ENCODE measurements at regions not wholly inside any gene's neighbourhood (a gene's known extent, or its start where the extent isn't known, plus 50 kb on each side); places are given as distances from the start of the nearest gene placed in this dataset.

DNA sequence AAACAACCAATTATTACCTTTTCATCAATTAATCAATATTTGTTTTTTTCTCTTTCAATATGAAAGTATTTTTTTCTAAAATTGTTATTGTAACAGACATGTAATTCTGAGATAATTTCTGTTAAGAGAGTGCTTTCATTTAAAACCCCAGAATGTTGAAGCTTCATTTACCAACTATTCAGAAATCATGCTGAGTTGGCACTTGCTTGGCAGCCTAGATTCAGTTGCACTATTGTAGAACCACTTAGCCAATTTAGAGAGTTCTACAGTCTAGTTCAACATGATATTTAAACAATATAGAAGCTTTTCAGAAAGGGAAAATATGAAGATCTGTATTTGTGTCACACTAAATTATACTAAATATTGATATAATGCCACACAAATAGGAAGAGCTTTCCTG is 56.1 kb upstream of the NKAIN2 start:
- DNase-seq (ENCODE audit: low read depth), result no peak
- TF ChIP-seq, protein P1, sequence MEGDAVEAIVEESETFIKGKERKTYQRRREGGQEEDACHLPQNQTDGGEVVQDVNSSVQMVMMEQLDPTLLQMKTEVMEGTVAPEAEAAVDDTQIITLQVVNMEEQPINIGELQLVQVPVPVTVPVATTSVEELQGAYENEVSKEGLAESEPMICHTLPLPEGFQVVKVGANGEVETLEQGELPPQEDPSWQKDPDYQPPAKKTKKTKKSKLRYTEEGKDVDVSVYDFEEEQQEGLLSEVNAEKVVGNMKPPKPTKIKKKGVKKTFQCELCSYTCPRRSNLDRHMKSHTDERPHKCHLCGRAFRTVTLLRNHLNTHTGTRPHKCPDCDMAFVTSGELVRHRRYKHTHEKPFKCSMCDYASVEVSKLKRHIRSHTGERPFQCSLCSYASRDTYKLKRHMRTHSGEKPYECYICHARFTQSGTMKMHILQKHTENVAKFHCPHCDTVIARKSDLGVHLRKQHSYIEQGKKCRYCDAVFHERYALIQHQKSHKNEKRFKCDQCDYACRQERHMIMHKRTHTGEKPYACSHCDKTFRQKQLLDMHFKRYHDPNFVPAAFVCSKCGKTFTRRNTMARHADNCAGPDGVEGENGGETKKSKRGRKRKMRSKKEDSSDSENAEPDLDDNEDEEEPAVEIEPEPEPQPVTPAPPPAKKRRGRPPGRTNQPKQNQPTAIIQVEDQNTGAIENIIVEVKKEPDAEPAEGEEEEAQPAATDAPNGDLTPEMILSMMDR (conservative IDR thresholded peaks at IDR 0.05; ENCODE audit: low read depth, low read length), result no peak
- no peak overlapping the region for H3K4me3 ChIP-seq (ENCODE audit: low read depth, low read length)

DNA sequence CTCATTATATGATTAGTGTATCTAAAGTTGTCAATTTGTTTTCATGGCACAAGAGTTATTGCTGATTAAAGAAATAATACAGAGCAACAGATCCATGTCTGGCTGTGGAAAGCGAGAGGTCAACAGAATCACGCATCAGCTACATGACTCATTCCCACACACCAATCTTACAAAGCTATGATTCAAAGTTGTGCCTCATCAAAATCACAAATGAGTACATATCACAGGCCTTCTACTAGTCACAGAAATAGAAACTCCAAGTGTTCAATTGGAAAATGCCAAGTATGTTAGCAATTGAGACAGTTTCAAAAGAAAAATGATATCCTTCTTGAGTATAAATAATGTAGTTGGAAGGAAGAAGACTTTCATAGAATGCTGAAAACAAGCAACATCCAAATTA is 57.8 kb upstream of the NKAIN2 start:
- no peak overlapping the region for H3K4me3 ChIP-seq (ENCODE audit: low read depth, low read length)
- TF ChIP-seq, protein P1 (conservative IDR thresholded peaks at IDR 0.05; ENCODE audit: low read depth, low read length), result no peak
- DNase-seq (ENCODE audit: low read depth), result peak; percentile 33

DNA sequence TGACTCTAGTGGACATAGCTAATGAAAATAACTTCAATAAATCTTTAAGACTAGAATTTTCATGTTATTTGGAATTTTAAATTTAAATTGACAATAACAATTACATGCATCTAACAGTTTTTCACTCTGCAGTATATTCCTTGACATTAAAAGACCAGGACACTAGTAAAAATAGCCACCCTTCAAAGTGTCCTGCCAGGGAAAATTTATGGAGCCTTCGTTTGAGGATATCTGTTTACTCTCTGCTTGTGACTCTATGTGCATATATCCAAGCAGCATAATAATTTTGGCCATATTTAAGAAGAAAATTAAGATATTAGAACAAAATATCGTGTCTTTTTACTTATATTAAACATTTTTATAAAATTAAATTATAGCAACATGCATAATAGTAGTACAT is 58.8 kb upstream of the NKAIN2 start:
- TF ChIP-seq, protein P1 (conservative IDR thresholded peaks at IDR 0.05; ENCODE audit: low read depth, low read length), result no peak
- H3K4me3 ChIP-seq (ENCODE audit: low read depth, low read length), result no peak overlapping the region
- no peak for DNase-seq (ENCODE audit: low read depth)

DNA sequence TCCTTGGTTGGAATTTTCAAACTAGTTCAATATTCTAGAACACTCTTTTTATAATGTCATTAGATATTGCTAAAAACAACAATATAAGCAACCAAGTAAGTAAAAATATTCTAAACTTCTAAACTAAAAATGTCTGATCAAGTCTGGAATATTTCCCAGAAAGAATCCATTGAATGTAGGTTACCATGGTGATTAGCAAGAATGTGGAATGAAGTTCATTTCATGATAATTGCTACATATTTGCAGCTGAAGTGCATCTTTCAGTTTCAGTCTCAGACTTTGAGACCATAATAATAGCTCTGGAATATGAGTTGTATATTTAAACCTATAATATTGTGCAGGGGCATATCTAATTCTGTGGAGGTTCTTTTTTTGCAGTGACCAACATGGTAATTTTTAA is 61.0 kb upstream of the NKAIN2 start:
- TF ChIP-seq, protein P1 (conservative IDR thresholded peaks at IDR 0.05; ENCODE audit: low read depth, low read length), result no peak
- no peak for DNase-seq (ENCODE audit: low read depth)
- no peak overlapping the region for H3K4me3 ChIP-seq (ENCODE audit: low read depth, low read length)

DNA sequence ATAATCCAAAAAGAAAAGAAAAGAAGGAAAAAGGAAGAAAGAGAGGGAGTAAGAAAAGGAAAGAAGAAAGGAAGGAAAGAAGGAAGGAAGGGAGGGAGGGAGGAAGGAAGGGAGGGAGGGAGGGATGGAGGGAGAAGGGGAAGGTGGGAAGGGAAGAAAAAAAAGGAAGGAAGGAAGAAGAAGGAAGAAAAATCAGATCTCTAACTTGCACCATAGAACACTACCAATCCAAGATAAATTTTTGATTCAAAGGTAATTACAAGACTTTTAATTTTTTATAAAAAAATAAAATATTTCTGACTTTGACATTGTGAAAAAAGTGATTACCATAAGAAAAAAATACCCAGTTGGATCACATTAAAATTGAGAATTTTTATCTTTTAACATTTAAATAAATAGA is 70.5 kb upstream of the NKAIN2 start:
- DNase-seq (ENCODE audit: low read depth), result no peak
- TF ChIP-seq, protein P1 (conservative IDR thresholded peaks at IDR 0.05; ENCODE audit: low read depth, low read length), result no peak
- no peak overlapping the region for H3K4me3 ChIP-seq (ENCODE audit: low read depth, low read length)

DNA sequence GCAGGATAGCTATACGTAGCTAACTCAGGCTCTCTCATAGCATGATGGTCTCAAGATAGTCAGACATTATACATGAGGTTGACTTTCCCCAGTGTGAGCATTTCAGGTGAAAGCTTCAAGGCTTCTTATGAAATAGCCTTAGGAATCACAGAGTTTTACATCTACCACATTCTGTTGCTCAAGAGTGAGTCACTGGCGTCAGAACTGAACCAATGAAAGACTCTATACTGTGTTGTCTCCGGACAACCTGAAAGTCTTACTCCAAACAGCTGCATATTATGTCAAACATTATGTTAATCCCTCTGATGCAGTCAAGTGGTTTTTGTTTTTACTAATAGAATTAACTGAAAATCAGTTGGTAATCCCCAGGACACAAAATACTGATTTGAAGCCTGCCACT is 79.8 kb upstream of the TRDN start:
- H3K4me3 ChIP-seq (ENCODE audit: low read depth, low read length), result no peak overlapping the region
- no peak for DNase-seq (ENCODE audit: low read depth)
- TF ChIP-seq, protein P1 (conservative IDR thresholded peaks at IDR 0.05; ENCODE audit: low read depth, low read length), result no peak

DNA sequence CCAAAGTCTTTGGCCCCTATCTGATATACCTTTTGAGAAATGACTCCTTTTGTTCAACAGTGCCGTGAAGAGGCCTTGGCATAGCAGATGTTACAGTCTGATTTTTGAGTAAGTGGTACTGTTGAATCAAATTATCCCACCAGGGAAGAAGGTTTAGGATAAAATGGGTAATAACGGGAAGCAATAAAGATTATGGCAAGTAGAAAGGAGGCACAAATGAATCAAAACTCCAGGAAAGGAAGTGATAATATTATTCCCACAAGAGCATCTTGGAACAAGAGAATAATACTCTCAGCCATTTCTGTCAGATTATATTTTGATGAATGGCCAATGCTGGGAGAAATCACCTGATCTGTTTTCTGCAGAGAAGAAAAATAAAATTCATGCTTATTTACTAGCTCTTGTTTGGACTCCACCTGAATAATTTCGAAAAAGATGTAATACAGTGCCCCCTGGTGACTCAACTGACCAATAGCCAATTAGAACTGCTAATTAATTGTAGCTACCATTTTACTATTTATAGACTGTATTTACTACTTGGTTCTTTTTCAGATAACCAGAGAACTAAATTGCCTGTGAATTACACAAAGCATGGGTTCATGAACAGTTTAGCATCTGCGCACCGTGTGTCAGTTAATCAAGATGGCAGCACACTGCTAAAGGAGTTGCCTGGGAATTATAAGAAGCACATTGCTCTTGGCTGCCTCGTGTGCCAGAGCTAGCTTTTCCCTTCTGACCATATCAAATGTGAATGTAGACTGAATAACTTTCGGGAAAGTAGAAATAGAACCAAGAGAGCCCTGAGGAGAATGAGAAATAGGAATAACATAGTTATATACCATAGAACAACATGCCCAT is 78.5 kb upstream of the TRDN start:
- TF ChIP-seq, protein P1 (conservative IDR thresholded peaks at IDR 0.05; ENCODE audit: low read depth, low read length), result peak; percentile 70
- DNase-seq (ENCODE audit: low read depth), result no peak
- H3K4me3 ChIP-seq (ENCODE audit: low read depth, low read length), result no peak overlapping the region
